IMR-90 (cell line): ENCODE measurements at regions not wholly inside any gene's neighbourhood (a gene's known extent, or its start where the extent isn't known, plus 50 kb on each side); places are given as distances from the start of the nearest gene placed in this dataset.

Experiments
- ATAC-seq: fragments of 200-7000 bp; cut with Tn5 transposase; 2 replicates; pipeline ENCODE4 v1.9.1; 2020; ENCODE audit warnings: low read depth, mild to moderate bottlenecking, moderate library complexity
- BruUV-seq: library from RNA; stranded (reverse); fragments of 400-500 nt; replicated peaks from 2 replicates; lab custom pipeline; 2021; lab: Mats Ljungman, UMichigan
- CTCF ChIA-PET: fragments of 300-600 bp; formaldehyde crosslinking; extraction: SDS; loops from one replicate; lab custom pipeline; 2021; ENCODE audit warnings: antibody characterized with exemption; lab: Yijun Ruan, JAX
- POLR2A ChIA-PET: fragments of 300-600 bp; sonication (Branson Sonifier 250); formaldehyde crosslinking; loops from one replicate; lab custom pipeline; 2022; ENCODE audit warnings: antibody characterized with exemption; ENCODE audit not compliant: unreplicated experiment; lab: Charles Lee
- DNase-seq: peaks from one replicate; pipeline ENCODE4 v3.0.0; 2013
- H2AFZ ChIP-seq: replicated peaks from 2 replicates; pipeline ENCODE3; 2013; ENCODE audit warnings: low read length, mild to moderate bottlenecking; ENCODE audit not compliant: poor library complexity
- H2AK5ac ChIP-seq: 2 replicates; pipeline ENCODE4 v1.6.1; 2013; ENCODE audit warnings: low read depth, low read length, inconsistent platforms
- H2AK9ac ChIP-seq: replicated peaks from 2 replicates; pipeline ENCODE3; 2013; ENCODE audit warnings: mild to moderate bottlenecking, low read depth, low read length, moderate library complexity; ENCODE audit not compliant: poor library complexity
- H2BK120ac ChIP-seq: 2 replicates; pipeline ENCODE4 v1.6.1; 2013; ENCODE audit warnings: low read depth, low read length, inconsistent platforms
- H2BK15ac ChIP-seq: 3 replicates; pipeline ENCODE4 v1.6.1; 2013; ENCODE audit warnings: low read depth, low read length, inconsistent platforms
- H2BK20ac ChIP-seq: 2 replicates; pipeline ENCODE4 v1.6.1; 2013; ENCODE audit warnings: low read depth, mild to moderate bottlenecking, inconsistent platforms, low read length, moderate library complexity
- H2BK5ac ChIP-seq: 2 replicates; pipeline ENCODE4 v1.6.1; 2013; ENCODE audit warnings: mild to moderate bottlenecking, low read depth, low read length, inconsistent platforms; ENCODE audit not compliant: poor library complexity, severe bottlenecking
- H3K14ac ChIP-seq: replicated peaks from 2 replicates; pipeline ENCODE4 v1.6.1; 2013; ENCODE audit warnings: low read depth, low read length, inconsistent platforms
- H3K18ac ChIP-seq: 2 replicates; pipeline ENCODE4 v1.6.1; 2013; ENCODE audit warnings: low read depth, low read length, control low read depth
- H3K23ac ChIP-seq: 2 replicates; pipeline ENCODE4 v1.6.1; 2013; ENCODE audit warnings: low read depth, low read length, inconsistent platforms
- H3K27ac ChIP-seq: 2 replicates; pipeline ENCODE4 v1.5.1; 2013; ENCODE audit warnings: mild to moderate bottlenecking, control low read depth, low read length; ENCODE audit not compliant: insufficient read depth
- H3K27me3 ChIP-seq: 2 replicates; pipeline ENCODE4 v1.6.1; 2013; ENCODE audit warnings: low read length; ENCODE audit not compliant: control insufficient read depth, insufficient read depth
- H3K36me3 ChIP-seq: 2 replicates; pipeline ENCODE4 v1.6.1; 2013; ENCODE audit warnings: low read length, mixed read lengths; ENCODE audit not compliant: control insufficient read depth, insufficient read depth
- H3K4ac ChIP-seq: 2 replicates; pipeline ENCODE4 v1.6.1; 2013; ENCODE audit warnings: low read depth, low read length, inconsistent platforms
- H3K4me1 ChIP-seq: 2 replicates; pipeline ENCODE4 v1.6.1; 2013; ENCODE audit warnings: low read length, mixed read lengths; ENCODE audit not compliant: control insufficient read depth, insufficient read depth
- H3K4me2 ChIP-seq: 2 replicates; pipeline ENCODE4 v1.6.1; 2013; ENCODE audit warnings: low read depth, mild to moderate bottlenecking, control low read depth, low read length, moderate library complexity
- H3K4me3 ChIP-seq: 2 replicates; pipeline ENCODE4 v1.5.1; 2013; ENCODE audit warnings: low read depth, mild to moderate bottlenecking, control low read depth, low read length, moderate library complexity; ENCODE audit not compliant: insufficient read depth
- H3K56ac ChIP-seq: 2 replicates; pipeline ENCODE4 v1.6.1; 2013; ENCODE audit warnings: low read length, inconsistent platforms; ENCODE audit not compliant: insufficient read depth; ENCODE audit errors: extremely low read depth
- H3K79me1 ChIP-seq, 2 experiments: 2 replicates each; pipeline ENCODE4 v1.6.1; 2013; ENCODE audit warnings: low read length in 2 of 2, inconsistent platforms in 1 of 2, low read depth in 1 of 2
- H3K9ac ChIP-seq: 2 replicates; pipeline ENCODE4 v1.6.1; 2013; ENCODE audit warnings: low read depth, low read length, control low read depth
- H3K9me1 ChIP-seq: 2 replicates; pipeline ENCODE4 v1.6.1; 2013; ENCODE audit warnings: low read length, inconsistent platforms; ENCODE audit not compliant: insufficient read depth
- H3K9me3 ChIP-seq: 2 replicates; pipeline ENCODE4 v1.6.1; 2013; ENCODE audit warnings: low read length; ENCODE audit not compliant: control insufficient read depth, insufficient read depth
- H4K20me1 ChIP-seq: 2 replicates; pipeline ENCODE4 v1.6.1; 2013; ENCODE audit warnings: low read length, inconsistent platforms; ENCODE audit not compliant: insufficient read depth
- H4K5ac ChIP-seq: 2 replicates; pipeline ENCODE4 v1.6.1; 2013; ENCODE audit warnings: mild to moderate bottlenecking, low read depth, low read length, control low read depth
- H4K8ac ChIP-seq, 2 experiments: 2 replicates each; pipeline ENCODE4 v1.6.1; 2013; ENCODE audit warnings: low read depth in 2 of 2, low read length in 2 of 2, control low read depth in 1 of 2, inconsistent platforms in 1 of 2
- H4K91ac ChIP-seq: 2 replicates; pipeline ENCODE4 v1.6.1; 2013; ENCODE audit warnings: low read depth, low read length, inconsistent platforms; ENCODE audit not compliant: insufficient read depth
- MAFK ChIP-seq: IDR thresholded peaks from 2 replicates; pipeline ENCODE4 v1.6.1; 2012; ENCODE audit warnings: low read depth, low read length, improper control_type of control experiment
- MAZ ChIP-seq: IDR thresholded peaks from 2 replicates; pipeline ENCODE4 v1.6.1; 2012; ENCODE audit warnings: low read depth, mild to moderate bottlenecking, low read length, improper control_type of control experiment, moderate library complexity, borderline replicate concordance
- MXI1 ChIP-seq: IDR thresholded peaks from 2 replicates; pipeline ENCODE4 v1.6.1; 2012; ENCODE audit warnings: low read depth, mild to moderate bottlenecking, low read length, moderate library complexity, borderline replicate concordance
- RAD21 ChIP-seq: IDR thresholded peaks from 2 replicates; pipeline ENCODE4 v1.6.1; 2012; ENCODE audit warnings: low read length, improper control_type of control experiment
- RCOR1 ChIP-seq: IDR thresholded peaks from 2 replicates; pipeline ENCODE4 v1.6.1; 2012; ENCODE audit warnings: mild to moderate bottlenecking, low read length, improper control_type of control experiment; ENCODE audit not compliant: insufficient replicate concordance
- RFX5 ChIP-seq: IDR thresholded peaks from 2 replicates; pipeline ENCODE4 v1.8.0; 2012; ENCODE audit warnings: low read depth, mild to moderate bottlenecking, low read length, moderate library complexity
- SMC3 ChIP-seq: fragments of 150-350 bp; IDR thresholded peaks from 2 replicates; pipeline ENCODE4 v1.6.1; 2016; ENCODE audit warnings: low read depth, mild to moderate bottlenecking, antibody characterized with exemption, low read length, moderate library complexity
- WGBS, 2 experiments: methylation state at CpG; one replicate each; pipeline versions ENCODE4 v1.1.5 to v1.1.7; 2013; ENCODE audit warnings: missing lambda C conversion rate in 2 of 2; ENCODE audit not compliant: insufficient read length in 1 of 2; ENCODE audit errors: extremely low coverage in 2 of 2; 5-methylcytosine and 5-hydroxymethylcytosine counted together
- dilution Hi-C: fragments of 300-500 bp; cut with HindIII; formaldehyde crosslinking; loops from one replicate; pipeline ENCODE4 v1.14.3; 2018; ENCODE audit warnings: low sequenced_read_pairs; ENCODE audit not compliant: unreplicated experiment
- in situ Hi-C: fragments of 300-500 bp; cut with MboI; formaldehyde crosslinking; loops from 3 replicates; pipeline ENCODE4 v1.14.3; 2019; ENCODE audit warnings: low sequenced_read_pairs, inconsistent platforms, mixed read lengths
- intact Hi-C: fragments of 100-400 bp; cut with micrococcal nuclease; formaldehyde crosslinking; loops from 2 replicates; pipeline ENCODE4 v1.10.0; 2022
- TF ChIP-seq, protein P1 (sequence below): fragments of 150-350 bp; IDR thresholded peaks from 2 replicates; pipeline ENCODE4 v1.6.1; 2017; ENCODE audit warnings: mild to moderate bottlenecking, antibody characterized with exemption, low read length, low read depth
- TF ChIP-seq, protein P2 (sequence below): conservative IDR thresholded peaks from 2 replicates; pipeline ENCODE4 v1.5.1; 2012; ENCODE audit warnings: mild to moderate bottlenecking, low read depth, low read length, improper control_type of control experiment

DNA sequence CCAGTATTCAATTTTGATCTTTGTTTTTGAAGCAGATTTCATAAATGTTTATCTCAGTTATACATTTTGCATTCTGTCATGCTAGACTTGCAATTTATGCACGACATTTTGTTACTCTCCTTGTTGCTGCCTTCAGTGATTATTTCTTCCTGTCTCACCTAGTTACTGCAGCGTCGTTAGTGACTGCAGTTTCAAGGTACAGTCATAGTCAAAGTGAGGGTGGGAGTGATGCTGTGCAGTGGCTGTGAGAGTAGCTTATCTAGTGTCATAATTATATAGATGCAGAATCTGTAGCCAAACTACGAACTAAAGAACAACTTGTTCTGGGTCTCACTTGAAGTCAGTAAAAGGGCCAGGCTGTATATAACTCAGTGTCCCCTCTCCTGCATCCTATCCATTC is 69.8 kb downstream of the GPR101 start:
- Histone ChIP-seq H3K4me3 (no peak overlapping the region), H2AK5ac (no peak overlapping the region), H4K8ac (no peak overlapping the region), H4K20me1 (no peaks in the 10 kb centered on the region), H3K56ac (no peak overlapping the region), H3K9ac (no peak overlapping the region), H3K23ac (no peak overlapping the region), H3K14ac (no peak overlapping the region), H2BK5ac (no peak overlapping the region), H4K5ac (no peak overlapping the region), H3K27me3 (no peaks in the 10 kb centered on the region), H3K18ac (no peak overlapping the region), H4K91ac (no peak overlapping the region), H3K4me2 (no peak overlapping the region), H3K9me1 (no peaks in the 10 kb centered on the region), H3K9me3 (no peaks in the 10 kb centered on the region), H3K4ac (no peak overlapping the region), H2BK20ac (no peak overlapping the region), H2BK15ac (no peak overlapping the region), H2AFZ (no peak overlapping the region), H3K4me1 (no peaks in the 10 kb centered on the region), H2BK120ac (no peak overlapping the region), H3K79me1 (no peaks in the 10 kb centered on the region), H2AK9ac (no peak overlapping the region), H3K36me3 (no peaks in the 10 kb centered on the region), H3K27ac (no peak overlapping the region)
- TF ChIP-seq, protein P1, sequence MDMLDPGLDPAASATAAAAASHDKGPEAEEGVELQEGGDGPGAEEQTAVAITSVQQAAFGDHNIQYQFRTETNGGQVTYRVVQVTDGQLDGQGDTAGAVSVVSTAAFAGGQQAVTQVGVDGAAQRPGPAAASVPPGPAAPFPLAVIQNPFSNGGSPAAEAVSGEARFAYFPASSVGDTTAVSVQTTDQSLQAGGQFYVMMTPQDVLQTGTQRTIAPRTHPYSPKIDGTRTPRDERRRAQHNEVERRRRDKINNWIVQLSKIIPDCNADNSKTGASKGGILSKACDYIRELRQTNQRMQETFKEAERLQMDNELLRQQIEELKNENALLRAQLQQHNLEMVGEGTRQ = no peak
- TF ChIP-seq, protein P2, sequence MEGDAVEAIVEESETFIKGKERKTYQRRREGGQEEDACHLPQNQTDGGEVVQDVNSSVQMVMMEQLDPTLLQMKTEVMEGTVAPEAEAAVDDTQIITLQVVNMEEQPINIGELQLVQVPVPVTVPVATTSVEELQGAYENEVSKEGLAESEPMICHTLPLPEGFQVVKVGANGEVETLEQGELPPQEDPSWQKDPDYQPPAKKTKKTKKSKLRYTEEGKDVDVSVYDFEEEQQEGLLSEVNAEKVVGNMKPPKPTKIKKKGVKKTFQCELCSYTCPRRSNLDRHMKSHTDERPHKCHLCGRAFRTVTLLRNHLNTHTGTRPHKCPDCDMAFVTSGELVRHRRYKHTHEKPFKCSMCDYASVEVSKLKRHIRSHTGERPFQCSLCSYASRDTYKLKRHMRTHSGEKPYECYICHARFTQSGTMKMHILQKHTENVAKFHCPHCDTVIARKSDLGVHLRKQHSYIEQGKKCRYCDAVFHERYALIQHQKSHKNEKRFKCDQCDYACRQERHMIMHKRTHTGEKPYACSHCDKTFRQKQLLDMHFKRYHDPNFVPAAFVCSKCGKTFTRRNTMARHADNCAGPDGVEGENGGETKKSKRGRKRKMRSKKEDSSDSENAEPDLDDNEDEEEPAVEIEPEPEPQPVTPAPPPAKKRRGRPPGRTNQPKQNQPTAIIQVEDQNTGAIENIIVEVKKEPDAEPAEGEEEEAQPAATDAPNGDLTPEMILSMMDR = no peak
- TF ChIP-seq MAZ = no peak
- TF ChIP-seq MAFK = no peak
- no peak for TF ChIP-seq RAD21
- no peak for TF ChIP-seq RCOR1
- TF ChIP-seq RFX5 = no peak
- no peak for TF ChIP-seq SMC3
- TF ChIP-seq MXI1 = no peak
- ChIA-PET CTCF (no interaction called here), POLR2A (no interaction called here)
- in situ Hi-C loops (no loop called here), intact Hi-C loops (no loop called here), dilution Hi-C loops (no loop called here)
- BruUV-seq = no TSS peak
- ATAC-seq = no peak
- DNase-seq = no peak
- WGBS, 2 experiments = no CpG with 5 or more reads among the region's 4 CpGs
